ENCODE measurements at regions not wholly inside any gene's neighbourhood (a gene's known extent, or its start where the extent isn't known, plus 50 kb on each side); places are given as distances from the start of the nearest gene placed in this dataset.
"Not testable (repeated sequence)": the region's sequence is repeated elsewhere in the genome, so short reads cannot be mapped to it uniquely, and the experiment has no call there.

DNA sequence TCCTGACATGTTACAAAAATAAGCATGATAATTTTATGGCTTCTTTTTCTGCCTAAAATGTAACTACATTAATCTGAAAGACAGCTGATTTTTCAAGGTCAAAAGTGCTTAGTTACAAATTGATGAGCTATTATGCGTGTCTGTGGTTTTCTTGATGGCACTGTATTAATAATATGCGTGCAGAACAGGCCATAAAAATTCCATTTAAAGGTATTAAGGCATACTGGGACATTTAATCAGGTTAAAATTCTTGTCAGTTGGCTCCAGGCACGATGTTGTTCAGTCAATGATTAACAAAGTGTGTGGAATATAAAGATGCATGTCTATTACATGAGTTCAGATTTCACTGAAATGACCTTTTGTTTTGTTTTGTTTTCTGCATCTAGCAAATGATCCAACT, 420.1 kb upstream of the ZNF804A start:
- in situ Hi-C loops (cut with MboI; ENCODE audit: low sequenced_read_pairs, unreplicated experiment): no loop called here
- DNase-seq (ENCODE audit: low spot score): no peak
- TF ChIP-seq CTCF (IDR thresholded peaks at IDR 0.05; ENCODE audit: borderline replicate concordance, control extremely low read depth, extremely low read depth, insufficient read depth, missing control alignments): no peak

GRCh38 chr2:184186436-184186835, 411.9 kb upstream of the ZNF804A start:
- in situ Hi-C loops (cut with MboI; ENCODE audit: low sequenced_read_pairs, unreplicated experiment): no loop called here
- no peak for TF ChIP-seq CTCF (IDR thresholded peaks at IDR 0.05; ENCODE audit: borderline replicate concordance, control extremely low read depth, extremely low read depth, insufficient read depth, missing control alignments)
- no peak for DNase-seq (ENCODE audit: low spot score)

GRCh38 chr2:184187421-184187971, 410.8 kb upstream of the ZNF804A start:
- in situ Hi-C loops (cut with MboI; ENCODE audit: low sequenced_read_pairs, unreplicated experiment): no loop called here
- DNase-seq (ENCODE audit: low spot score): no peak

GRCh38 chr2:184190725-184191124, 407.6 kb upstream of the ZNF804A start:
- TF ChIP-seq CTCF (IDR thresholded peaks at IDR 0.05; ENCODE audit: borderline replicate concordance, control extremely low read depth, extremely low read depth, insufficient read depth, missing control alignments): no peak
- in situ Hi-C loops (cut with MboI; ENCODE audit: low sequenced_read_pairs, unreplicated experiment): no loop called here
- no peak for DNase-seq (ENCODE audit: low spot score)

More at GRCh38 chr2:184187421-184187971, 410.8 kb upstream of the ZNF804A start:
- TF ChIP-seq CTCF (IDR thresholded peaks at IDR 0.05; ENCODE audit: borderline replicate concordance, control extremely low read depth, extremely low read depth, insufficient read depth, missing control alignments): no peak

- TF ChIP-seq CTCF (IDR thresholded peaks at IDR 0.05; ENCODE audit: borderline replicate concordance, control extremely low read depth, extremely low read depth, insufficient read depth, missing control alignments): no peak
- DNase-seq (ENCODE audit: low spot score): no peak
- in situ Hi-C loops (cut with MboI; ENCODE audit: low sequenced_read_pairs, unreplicated experiment): no loop called here
Observed at GRCh38 chr2:184192649-184193048, 405.7 kb upstream of the ZNF804A start.

GRCh38 chr2:184197413-184197812, 400.9 kb upstream of the ZNF804A start:
- no peak for DNase-seq (ENCODE audit: low spot score)
- TF ChIP-seq CTCF (IDR thresholded peaks at IDR 0.05; ENCODE audit: borderline replicate concordance, control extremely low read depth, extremely low read depth, insufficient read depth, missing control alignments): no peak
- in situ Hi-C loops (cut with MboI; ENCODE audit: low sequenced_read_pairs, unreplicated experiment): no loop called here

GRCh38 chr2:184198791-184199190, 399.5 kb upstream of the ZNF804A start:
- in situ Hi-C loops (cut with MboI; ENCODE audit: low sequenced_read_pairs, unreplicated experiment); DNase-seq (ENCODE audit: low spot score): not testable (repeated sequence)
